HepG2 (cell line): ENCODE measurements at regions not wholly inside any gene's neighbourhood (a gene's known extent, or its start where the extent isn't known, plus 50 kb on each side); places are given as distances from the start of the nearest gene placed in this dataset.

Experiments
- ATAC-seq: fragments of 200-7000 bp; cut with Tn5 transposase; 3 replicates; pipeline ENCODE4 v1.9.1; 2020; ENCODE audit warnings: mild to moderate bottlenecking, moderate library complexity
- BruUV-seq: library from RNA; stranded (reverse); fragments of 400-500 nt; replicated peaks from 2 replicates; lab custom pipeline; 2021; lab: Mats Ljungman, UMichigan
- CTCF ChIA-PET: fragments of 300-600 bp; formaldehyde crosslinking; extraction: SDS; loops from one replicate; lab custom pipeline; 2021; ENCODE audit warnings: low total read pairs, inconsistent platforms, low intra/inter-chr PET ratio; lab: Yijun Ruan, JAX
- POLR2A ChIA-PET: fragments of 350-600 bp; sonication (Branson Sonifier 250); formaldehyde crosslinking; loops from one replicate; lab custom pipeline; 2020; ENCODE audit warnings: antibody characterized with exemption, inconsistent platforms; lab: Yijun Ruan, JAX
- DNase-seq: peaks from one replicate; pipeline ENCODE4 v3.0.0-alpha.2; 2015; ENCODE audit warnings: low spot score
- FAIRE-seq: peaks from 3 replicates; lab custom pipeline; 2011; peaks lifted over from hg19 to GRCh38; lab: Jason Lieb, UNC
- H2AFZ ChIP-seq: one replicate; pipeline ENCODE4 v1.6.1; 2011; ENCODE audit warnings: low read length, inconsistent platforms
- H3K27ac ChIP-seq: fragments of 300-600 bp; 3 replicates; pipeline ENCODE4 v1.8.0; 2011; ENCODE audit warnings: mixed run types, mild to moderate bottlenecking, mixed read lengths, low read length, inconsistent platforms; ENCODE audit not compliant: insufficient read depth; ENCODE audit errors: extremely low read length
- H3K27me3 ChIP-seq, 2 experiments: fragments of 200-600 bp in 1 of 2; 2 replicates in 1 of 2; 3 replicates in 1 of 2; pipeline versions ENCODE4 v1.6.0 to v1.8.0; 2011; ENCODE audit warnings: low read length in 2 of 2, mild to moderate bottlenecking in 2 of 2, moderate library complexity in 2 of 2, inconsistent platforms in 1 of 2; ENCODE audit not compliant: insufficient read depth in 2 of 2, control insufficient read depth in 1 of 2
- H3K36me3 ChIP-seq, 2 experiments: fragments of 200-600 bp in 1 of 2; replicated peaks in 1 of 2; 2 replicates in 1 of 2; 3 replicates in 1 of 2; pipeline versions ENCODE4 v1.5.1 to v1.8.0; 2011; ENCODE audit warnings: low read length in 2 of 2, inconsistent platforms in 1 of 2; ENCODE audit not compliant: insufficient read depth in 2 of 2, control insufficient read depth in 1 of 2
- H3K4me1 ChIP-seq: 2 replicates; pipeline ENCODE4 v1.5.1; 2012; ENCODE audit warnings: low read length, inconsistent platforms; ENCODE audit not compliant: insufficient read depth
- H3K4me2 ChIP-seq: 2 replicates; pipeline ENCODE4 v1.6.0; 2011; ENCODE audit warnings: low read depth, low read length, inconsistent platforms
- H3K4me3 ChIP-seq, 3 experiments: fragments of 200-600 bp in 1 of 3; sonication (generic), shearing (Covaris generic) in 1 of 3; replicated peaks in 1 of 3; 2 replicates each; pipeline ENCODE4 v1.5.1; 2011 to 2016; ENCODE audit warnings: low read length in 3 of 3, inconsistent platforms in 2 of 3, low read depth in 2 of 3, mild to moderate bottlenecking in 2 of 3, control low read depth in 1 of 3, mixed read lengths in 1 of 3; ENCODE audit not compliant: insufficient read depth in 1 of 3
- H3K79me2 ChIP-seq: one replicate; pipeline ENCODE4 v1.6.1; 2011; ENCODE audit warnings: low read length, inconsistent platforms; ENCODE audit not compliant: insufficient read depth
- H3K9ac ChIP-seq: 2 replicates; pipeline ENCODE4 v1.6.0; 2011; ENCODE audit warnings: mild to moderate bottlenecking, low read depth, low read length, inconsistent platforms; ENCODE audit not compliant: insufficient read depth
- H3K9me3 ChIP-seq: 2 replicates; pipeline ENCODE4 v1.5.1; 2012; ENCODE audit warnings: mild to moderate bottlenecking, low read length
- H4K20me1 ChIP-seq: 2 replicates; pipeline ENCODE4 v1.6.0; 2011; ENCODE audit warnings: inconsistent platforms, mild to moderate bottlenecking, low read length, moderate library complexity; ENCODE audit not compliant: insufficient read depth
- CBX5 ChIP-seq: sonication (generic); formaldehyde crosslinking; IDR thresholded peaks from 2 replicates; pipeline ENCODE4 v1.4.0; 2020; ENCODE audit warnings: missing genetic modification reagents, borderline replicate concordance
- DBP ChIP-seq: sonication (generic); formaldehyde crosslinking; IDR thresholded peaks from 2 replicates; pipeline ENCODE4 v1.4.0; 2020; ENCODE audit warnings: missing genetic modification reagents; ENCODE audit errors: not compliant biosample characterization
- ELK4 ChIP-seq: sonication (generic); formaldehyde crosslinking; IDR thresholded peaks from 2 replicates; pipeline ENCODE4 v1.9.0; 2021; ENCODE audit warnings: missing genetic modification reagents, borderline replicate concordance
- ETV6 ChIP-seq: sonication (generic); formaldehyde crosslinking; conservative IDR thresholded peaks from 2 replicates; pipeline ENCODE4 v1.4.0; 2020; ENCODE audit warnings: missing genetic modification reagents
- FOXA3 ChIP-seq: IDR thresholded peaks from 2 replicates; pipeline ENCODE4 v1.6.1; 2016; ENCODE audit warnings: missing genetic modification reagents, missing compliant biosample characterization
- HHEX ChIP-seq: IDR thresholded peaks from 2 replicates; pipeline ENCODE4 v1.6.1; 2016; ENCODE audit warnings: control low read depth
- HNF1B ChIP-seq: sonication (generic); formaldehyde crosslinking; IDR thresholded peaks from 2 replicates; pipeline ENCODE4 v1.5.1; 2020; ENCODE audit warnings: mild to moderate bottlenecking, moderate library complexity, missing genetic modification reagents
- IKZF1 ChIP-seq: fragments of 450-650 bp; IDR thresholded peaks from 2 replicates; pipeline ENCODE4 v1.7.1; 2016
- MAFK ChIP-seq, 2 experiments: IDR thresholded peaks in 1 of 2; conservative IDR thresholded peaks in 1 of 2; 2 replicates each; pipeline ENCODE4 v1.6.1; 2011; ENCODE audit warnings: improper control_type of control experiment in 2 of 2, low read length in 2 of 2
- MAZ ChIP-seq, 2 experiments: sonication (generic) in 1 of 2; formaldehyde crosslinking in 1 of 2; IDR thresholded peaks; 2 replicates each; pipeline versions ENCODE4 v1.5.0 to v1.6.1; 2012 to 2020; ENCODE audit warnings: low read depth in 2 of 2, mild to moderate bottlenecking in 2 of 2, borderline replicate concordance in 1 of 2, improper control_type of control experiment in 1 of 2, low read length in 1 of 2, missing genetic modification reagents in 1 of 2, moderate library complexity in 1 of 2
- SP1 ChIP-seq, 2 experiments: fragments of 450-650 bp in 1 of 2; sonication (generic) in 1 of 2; formaldehyde crosslinking in 1 of 2; IDR thresholded peaks; 2 replicates each; pipeline versions ENCODE4 v1.4.0 to v1.6.1; 2016 to 2020; ENCODE audit warnings: missing genetic modification reagents in 1 of 2
- STAG1 ChIP-seq: sonication (generic); formaldehyde crosslinking; IDR thresholded peaks from 2 replicates; pipeline ENCODE4 v1.4.0; 2020; ENCODE audit warnings: missing genetic modification reagents
- ZNF264 ChIP-seq: sonication (generic); formaldehyde crosslinking; IDR thresholded peaks from 2 replicates; pipeline ENCODE4 v1.4.0; 2020; ENCODE audit warnings: missing genetic modification reagents
- ZNF343 ChIP-seq: sonication (generic); formaldehyde crosslinking; IDR thresholded peaks from 2 replicates; pipeline ENCODE4 v1.4.0; 2020; ENCODE audit warnings: mild to moderate bottlenecking, missing genetic modification reagents
- ZNF430 ChIP-seq: sonication (generic); formaldehyde crosslinking; IDR thresholded peaks from 2 replicates; pipeline ENCODE4 v1.9.0; 2021; ENCODE audit warnings: mild to moderate bottlenecking, missing genetic modification reagents
- ZNF629 ChIP-seq: sonication (generic); formaldehyde crosslinking; conservative IDR thresholded peaks from 2 replicates; pipeline ENCODE4 v1.5.0; 2020; ENCODE audit warnings: missing genetic modification reagents
- ZNF788 ChIP-seq: sonication (generic); formaldehyde crosslinking; IDR thresholded peaks from 2 replicates; pipeline ENCODE4 v1.5.0; 2020; ENCODE audit warnings: mild to moderate bottlenecking, missing genetic modification reagents, borderline replicate concordance
- ZNF816 ChIP-seq: sonication (generic); formaldehyde crosslinking; IDR thresholded peaks from 2 replicates; pipeline ENCODE4 v1.8.0; 2022; ENCODE audit warnings: missing genetic modification reagents, mild to moderate bottlenecking, borderline replicate concordance
- WGBS: methylation state at CpG from one replicate; pipeline ENCODE4 v1.1.6; 2017; ENCODE audit warnings: low lambda C conversion rate; 5-methylcytosine and 5-hydroxymethylcytosine counted together
- in situ Hi-C: cut with HindIII; loops from 2 replicates; pipeline ENCODE4 v1.10.0; 2017; ENCODE audit warnings: low pct_unique_long_range_greater_than_20kb; ENCODE audit not compliant: extremely low pct_ligation_motif_present
- intact Hi-C: fragments of 100-400 bp; cut with micrococcal nuclease; formaldehyde crosslinking; loops from one replicate; pipeline ENCODE4 v1.10.0; 2022; ENCODE audit not compliant: unreplicated experiment
- TF ChIP-seq, protein P1 (sequence below): sonication (generic); formaldehyde crosslinking; IDR thresholded peaks from 2 replicates; pipeline ENCODE4 v1.4.0; 2020; ENCODE audit warnings: mild to moderate bottlenecking, missing genetic modification reagents
- TF ChIP-seq, protein P2 (sequence below): IDR thresholded peaks from 2 replicates; pipeline ENCODE4 v1.6.1; 2016; ENCODE audit warnings: mild to moderate bottlenecking

GRCh38 chr11:30131535-30131934, 99.3 kb upstream of the FSHB start (continued):
- no peak for TF ChIP-seq MAZ (IDR thresholded peaks at IDR 0.05; ENCODE audit: borderline replicate concordance, low read depth, low read length)
- no peak for TF ChIP-seq MAZ (CRISPR knock-in tag; IDR thresholded peaks at IDR 0.05; ENCODE audit: low read depth)
- no peak for TF ChIP-seq ZNF816 (CRISPR knock-in tag)
- no peak for TF ChIP-seq ZNF430 (CRISPR knock-in tag)
- peak; percentile 50 for TF ChIP-seq STAG1 (CRISPR knock-in tag)
- TF ChIP-seq ELK4 = no peak
- TF ChIP-seq MAFK (conservative IDR thresholded peaks at IDR 0.05 in 1 of 2, IDR thresholded peaks at IDR 0.05 in 1 of 2; ENCODE audit: low read length in 2 of 2) = peak; percentile 75 to 78
- TF ChIP-seq, protein P1, sequence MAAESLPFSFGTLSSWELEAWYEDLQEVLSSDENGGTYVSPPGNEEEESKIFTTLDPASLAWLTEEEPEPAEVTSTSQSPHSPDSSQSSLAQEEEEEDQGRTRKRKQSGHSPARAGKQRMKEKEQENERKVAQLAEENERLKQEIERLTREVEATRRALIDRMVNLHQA (CRISPR knock-in tag) = no peak

- TF ChIP-seq ZNF343 (CRISPR knock-in tag) (no peak), ETV6 (CRISPR knock-in tag) (no peak), HHEX (CRISPR knock-in tag) (no peak), ZNF629 (CRISPR knock-in tag) (no peak), IKZF1 (no peak), CBX5 (CRISPR knock-in tag) (no peak), DBP (CRISPR knock-in tag) (no peak), HNF1B (CRISPR knock-in tag) (no peak), ZNF264 (CRISPR knock-in tag) (no peak), SP1 (IDR thresholded peaks at IDR 0.05) (no peak), SP1 (CRISPR knock-in tag; IDR thresholded peaks at IDR 0.05) (no peak), ZNF788 (CRISPR knock-in tag) (no peak), FOXA3 (CRISPR knock-in tag) (no peak)
- TF ChIP-seq, protein P2, sequence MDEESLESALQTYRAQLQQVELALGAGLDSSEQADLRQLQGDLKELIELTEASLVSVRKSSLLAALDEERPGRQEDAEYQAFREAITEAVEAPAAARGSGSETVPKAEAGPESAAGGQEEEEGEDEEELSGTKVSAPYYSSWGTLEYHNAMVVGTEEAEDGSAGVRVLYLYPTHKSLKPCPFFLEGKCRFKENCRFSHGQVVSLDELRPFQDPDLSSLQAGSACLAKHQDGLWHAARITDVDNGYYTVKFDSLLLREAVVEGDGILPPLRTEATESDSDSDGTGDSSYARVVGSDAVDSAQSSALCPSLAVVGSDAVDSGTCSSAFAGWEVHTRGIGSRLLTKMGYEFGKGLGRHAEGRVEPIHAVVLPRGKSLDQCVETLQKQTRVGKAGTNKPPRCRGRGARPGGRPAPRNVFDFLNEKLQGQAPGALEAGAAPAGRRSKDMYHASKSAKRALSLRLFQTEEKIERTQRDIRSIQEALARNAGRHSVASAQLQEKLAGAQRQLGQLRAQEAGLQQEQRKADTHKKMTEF (CRISPR knock-in tag) = no peak
- in situ Hi-C loops = loop anchor here (10.0 kb wide), 2 partner anchors 62 to 192 kb away; partner anchors contain the start of gene ARL14EP
- no peak overlapping the region for H3K4me3 ChIP-seq
- ATAC-seq (no peak), DNase-seq (no peak), FAIRE-seq (no peak)
- H3K27me3 ChIP-seq = no peaks in the 10 kb centered on the region; a peak in 1 of 5 replicates
- H3K4me1 ChIP-seq = no peaks in the 10 kb centered on the region
- BruUV-seq = no TSS peak
- H3K9me3 ChIP-seq = no peaks in the 10 kb centered on the region
- H2AFZ ChIP-seq = no peak overlapping the region
- H4K20me1 ChIP-seq = no peaks in the 10 kb centered on the region
- no peak overlapping the region for H3K27ac ChIP-seq
- CTCF ChIA-PET = no interaction called here
- no peaks in the 10 kb centered on the region for H3K36me3 ChIP-seq
- POLR2A ChIA-PET = no interaction called here
- H3K4me2 ChIP-seq = no peak overlapping the region
- intact Hi-C loops = no loop called here
- 3% methylated on average over 4 of the region's 4 CpGs for WGBS
- no peaks in the 10 kb centered on the region for H3K79me2 ChIP-seq
- no peak overlapping the region for H3K9ac ChIP-seq
Observed at GRCh38 chr11:30133281-30133680, 97.5 kb upstream of the FSHB start.
